ENCODE measurements at regions not wholly inside any gene's neighbourhood (a gene's known extent, or its start where the extent isn't known, plus 50 kb on each side); places are given as distances from the start of the nearest gene placed in this dataset.
"Not testable (repeated sequence)": the region's sequence is repeated elsewhere in the genome, so short reads cannot be mapped to it uniquely, and the experiment has no call there.

DNA sequence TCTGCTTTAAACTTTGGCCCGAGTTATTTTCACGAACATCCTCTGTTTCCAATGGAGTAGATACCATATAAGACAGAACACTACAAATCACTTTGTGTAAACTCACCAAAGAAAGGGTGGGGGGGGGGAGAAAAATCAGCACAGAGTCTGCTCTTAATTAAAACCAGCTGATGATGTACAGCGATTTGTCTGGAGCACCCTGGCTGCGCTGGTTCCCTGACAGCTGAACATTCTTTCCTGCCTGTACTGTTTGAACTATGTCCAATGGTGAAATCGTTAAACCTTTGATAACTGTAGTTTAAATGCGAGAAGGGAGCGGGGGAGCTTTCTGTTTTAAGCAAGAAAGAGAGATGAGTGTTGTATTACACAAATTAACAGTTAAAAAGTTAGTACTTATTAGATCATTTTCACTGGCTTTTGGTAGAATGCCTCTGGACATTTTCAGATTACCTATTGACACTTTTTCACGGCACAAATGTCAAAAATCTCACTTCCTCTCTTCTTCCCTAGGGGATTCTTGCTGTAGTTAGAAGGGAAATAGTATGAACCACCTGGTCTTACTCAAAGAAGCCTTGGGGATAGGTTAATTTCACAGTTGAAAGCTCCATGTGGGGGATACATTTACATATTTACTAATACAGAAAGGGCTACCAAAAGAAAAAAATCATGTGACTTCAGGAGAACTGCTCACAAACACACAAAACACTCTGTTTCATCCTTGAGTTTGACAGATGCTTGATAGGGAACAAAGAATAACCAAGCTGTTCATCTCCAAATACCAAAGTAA lies 140.2 kb upstream of the RUNX1 start:
- Histone ChIP-seq H3K27ac (ENCODE audit: low read length) (no peak overlapping the region; the same call in 1 of the 2 replicates), H3K36me3 (ENCODE audit: control insufficient read depth, insufficient read depth, low read length) (no peaks in the 10 kb centered on the region), H3K9me3 (ENCODE audit: control insufficient read depth, insufficient read depth, low read depth, low read length) (no peaks in the 10 kb centered on the region), H3K27me3 (ENCODE audit: control insufficient read depth, insufficient read depth, low read length) (no peaks in the 10 kb centered on the region), H3K4me3 (ENCODE audit: low read depth in 2 of 2, low read length in 2 of 2) (no peak overlapping the region), H3K4me1 (ENCODE audit: control insufficient read depth, insufficient read depth, low read length) (no peaks in the 10 kb centered on the region)
- in situ Hi-C loops (cut with HindIII; ENCODE audit: low pct_unique_long_range_greater_than_20kb, low sequenced_read_pairs) = no loop called here
- intact Hi-C loops (cut with micrococcal nuclease; ENCODE audit: unreplicated experiment) = no loop called here
- CTCF ChIA-PET = no interaction called here
- DNase-seq (ENCODE audit: low read depth, low spot score) (no peak), ATAC-seq (no peak)
- TF ChIP-seq, protein P1, sequence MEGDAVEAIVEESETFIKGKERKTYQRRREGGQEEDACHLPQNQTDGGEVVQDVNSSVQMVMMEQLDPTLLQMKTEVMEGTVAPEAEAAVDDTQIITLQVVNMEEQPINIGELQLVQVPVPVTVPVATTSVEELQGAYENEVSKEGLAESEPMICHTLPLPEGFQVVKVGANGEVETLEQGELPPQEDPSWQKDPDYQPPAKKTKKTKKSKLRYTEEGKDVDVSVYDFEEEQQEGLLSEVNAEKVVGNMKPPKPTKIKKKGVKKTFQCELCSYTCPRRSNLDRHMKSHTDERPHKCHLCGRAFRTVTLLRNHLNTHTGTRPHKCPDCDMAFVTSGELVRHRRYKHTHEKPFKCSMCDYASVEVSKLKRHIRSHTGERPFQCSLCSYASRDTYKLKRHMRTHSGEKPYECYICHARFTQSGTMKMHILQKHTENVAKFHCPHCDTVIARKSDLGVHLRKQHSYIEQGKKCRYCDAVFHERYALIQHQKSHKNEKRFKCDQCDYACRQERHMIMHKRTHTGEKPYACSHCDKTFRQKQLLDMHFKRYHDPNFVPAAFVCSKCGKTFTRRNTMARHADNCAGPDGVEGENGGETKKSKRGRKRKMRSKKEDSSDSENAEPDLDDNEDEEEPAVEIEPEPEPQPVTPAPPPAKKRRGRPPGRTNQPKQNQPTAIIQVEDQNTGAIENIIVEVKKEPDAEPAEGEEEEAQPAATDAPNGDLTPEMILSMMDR (IDR thresholded peaks at IDR 0.05) = no peak
- TF ChIP-seq TCF7L2 (IDR thresholded peaks at IDR 0.05; ENCODE audit: low read depth, low read length) (no peak), POLR2AphosphoS5 (IDR thresholded peaks at IDR 0.05; ENCODE audit: low read depth, low read length) (no peak), REST (IDR thresholded peaks at IDR 0.05; ENCODE audit: insufficient read depth in 1 of 2, low read depth in 2 of 2, low read length in 1 of 2) (no peak), SIN3A (IDR thresholded peaks at IDR 0.05; ENCODE audit: borderline replicate concordance, insufficient read depth, low read depth, low read length) (no peak)
- no TSS peak for BruUV-seq (replicated peaks)
- POLR2A ChIA-PET = no interaction called here

DNA sequence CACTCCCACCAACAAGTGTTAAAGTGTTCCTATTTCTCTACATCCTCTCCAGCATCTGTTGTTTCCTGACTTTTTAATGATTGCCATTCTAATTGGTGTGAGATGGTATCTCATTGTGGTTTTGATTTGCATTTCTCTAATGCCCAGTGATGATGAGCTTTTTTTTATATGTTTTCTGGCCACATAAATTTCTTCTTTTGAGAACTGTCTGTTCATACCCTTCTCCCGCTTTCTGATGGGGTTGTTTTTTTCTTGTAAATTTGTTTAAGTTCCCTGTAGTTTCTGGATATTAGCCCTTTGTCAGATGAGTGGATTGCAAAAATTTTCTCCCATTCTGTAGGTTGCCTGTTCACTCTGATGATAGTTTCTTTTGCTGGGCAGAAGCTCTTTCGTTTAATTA lies 134.3 kb upstream of the RUNX1 start:
- in situ Hi-C loops (cut with HindIII; ENCODE audit: low pct_unique_long_range_greater_than_20kb, low sequenced_read_pairs); CTCF ChIA-PET; intact Hi-C loops (cut with micrococcal nuclease; ENCODE audit: unreplicated experiment): not testable (repeated sequence)

GRCh38 chr21:35179990-35180540 lies 131.0 kb upstream of the RUNX1 start:
- ATAC-seq (no peak), DNase-seq (ENCODE audit: low read depth, low spot score) (peak; percentile 33)
- Histone ChIP-seq H3K9me3 (ENCODE audit: control insufficient read depth, insufficient read depth, low read depth, low read length) (no peaks in the 10 kb centered on the region), H3K4me1 (ENCODE audit: control insufficient read depth, insufficient read depth, low read length) (no peaks in the 10 kb centered on the region), H3K4me3 (ENCODE audit: low read depth in 2 of 2, low read length in 2 of 2) (no peak overlapping the region), H3K36me3 (ENCODE audit: control insufficient read depth, insufficient read depth, low read length) (no peaks in the 10 kb centered on the region), H3K27ac (ENCODE audit: low read length) (no peak overlapping the region), H3K27me3 (ENCODE audit: control insufficient read depth, insufficient read depth, low read length) (no peaks in the 10 kb centered on the region)
- TF ChIP-seq SIN3A (IDR thresholded peaks at IDR 0.05; ENCODE audit: borderline replicate concordance, insufficient read depth, low read depth, low read length) (no peak), POLR2AphosphoS5 (IDR thresholded peaks at IDR 0.05; ENCODE audit: low read depth, low read length) (no peak), TCF7L2 (IDR thresholded peaks at IDR 0.05; ENCODE audit: low read depth, low read length) (no peak), REST (IDR thresholded peaks at IDR 0.05; ENCODE audit: insufficient read depth in 1 of 2, low read depth in 2 of 2, low read length in 1 of 2) (no peak)
- TF ChIP-seq, protein P1 (IDR thresholded peaks at IDR 0.05) = no peak
- in situ Hi-C loops (cut with HindIII; ENCODE audit: low pct_unique_long_range_greater_than_20kb, low sequenced_read_pairs) = no loop called here
- ChIA-PET POLR2A (no interaction called here), CTCF (no interaction called here)
- intact Hi-C loops (cut with micrococcal nuclease; ENCODE audit: unreplicated experiment) = no loop called here
- BruUV-seq (replicated peaks) = no TSS peak

More for the DNA sequence above, 134.3 kb upstream of the RUNX1 start:
- H3K9me3 ChIP-seq (ENCODE audit: control insufficient read depth, insufficient read depth, low read depth, low read length); H3K36me3 ChIP-seq (ENCODE audit: control insufficient read depth, insufficient read depth, low read length); H3K4me1 ChIP-seq (ENCODE audit: control insufficient read depth, insufficient read depth, low read length); ATAC-seq; DNase-seq (ENCODE audit: low read depth, low spot score); H3K27ac ChIP-seq (ENCODE audit: low read length); H3K4me3 ChIP-seq (ENCODE audit: low read depth in 2 of 2, low read length in 2 of 2); POLR2A ChIA-PET; BruUV-seq (replicated peaks); H3K27me3 ChIP-seq (ENCODE audit: control insufficient read depth, insufficient read depth, low read length): not testable (repeated sequence)
